B cell (primary cell): ENCODE measurements at regions not wholly inside any gene's neighbourhood (a gene's known extent, or its start where the extent isn't known, plus 50 kb on each side); places are given as distances from the start of the nearest gene placed in this dataset.

ENCODE experiments used
- ATAC-seq: fragments of 200-7000 bp; cut with Tn5 transposase; one replicate; pipeline ENCODE4 v1.10.0; 2021; ENCODE audit warnings: low read depth, mild to moderate bottlenecking, moderate number of reproducible peaks, moderate library complexity
- CTCF ChIA-PET: fragments of 350-600 bp; sonication (Branson Sonifier 250); formaldehyde crosslinking; loops from one replicate; lab custom pipeline; 2021; ENCODE audit warnings: antibody characterized with exemption, inconsistent platforms; lab: Charles Lee
- POLR2A ChIA-PET: fragments of 350-600 bp; sonication (Branson Sonifier 250); formaldehyde crosslinking; loops from one replicate; lab custom pipeline; 2021; ENCODE audit warnings: antibody characterized with exemption; lab: Charles Lee
- DNase-seq: peaks from one replicate; pipeline ENCODE4 v3.0.0; 2013
- H2AFZ ChIP-seq: 2 replicates; pipeline ENCODE4 v1.6.1; 2012; ENCODE audit warnings: mild to moderate bottlenecking, low read depth, low read length; ENCODE audit not compliant: insufficient read depth, poor library complexity, severe bottlenecking
- H3K27ac ChIP-seq, 2 donors: 1 replicate in 1 of 2; 2 replicates in 1 of 2; pipeline ENCODE4 v1.5.1; 2012 to 2013; ENCODE audit warnings: low read length in 2 of 2, mild to moderate bottlenecking in 2 of 2, moderate library complexity in 1 of 2
- H3K27me3 ChIP-seq, 4 experiments: fragments of 200-600 bp in 1 of 4; sonication (generic) in 1 of 4; replicated peaks in 1 of 4; 1 replicate in 2 of 4; 2 replicates in 2 of 4; pipeline versions ENCODE4 v1.6.1 to v1.7.0; 2013 to 2016; ENCODE audit warnings: low read length in 3 of 4, mild to moderate bottlenecking in 2 of 4, mixed read lengths in 1 of 4, moderate library complexity in 1 of 4; ENCODE audit not compliant: insufficient read depth in 4 of 4, control insufficient read depth in 3 of 4; ENCODE audit errors: control extremely low read depth in 1 of 4
- H3K36me3 ChIP-seq, 2 experiments: replicated peaks in 1 of 2; 1 replicate in 1 of 2; 2 replicates in 1 of 2; pipeline versions ENCODE4 v1.6.1 to v1.7.1; 2013; ENCODE audit warnings: low read length in 1 of 2; ENCODE audit not compliant: insufficient read depth in 2 of 2, control insufficient read depth in 1 of 2; ENCODE audit errors: control extremely low read depth in 1 of 2, extremely low read depth in 1 of 2
- H3K4me1 ChIP-seq, 2 donors: fragments of 200-600 bp in 1 of 2; sonication (generic) in 1 of 2; 1 replicate in 1 of 2; 2 replicates in 1 of 2; pipeline versions ENCODE4 v1.5.1 to v1.6.1; 2013 to 2017; ENCODE audit warnings: low read length in 2 of 2; ENCODE audit not compliant: control insufficient read depth in 2 of 2, insufficient read depth in 2 of 2
- H3K4me2 ChIP-seq: replicated peaks from 2 replicates; pipeline ENCODE3; 2012; ENCODE audit warnings: mild to moderate bottlenecking, low read depth, low read length; ENCODE audit not compliant: poor library complexity, severe bottlenecking
- H3K4me3 ChIP-seq, 5 experiments: fragments of 200-600 bp in 1 of 5; sonication (generic) in 1 of 5; 1 replicate in 3 of 5; 2 replicates in 2 of 5; pipeline versions ENCODE4 v1.5.1 to v1.7.0; 2011 to 2016; ENCODE audit warnings: low read length in 4 of 5, mild to moderate bottlenecking in 4 of 5, low read depth in 2 of 5, control low read depth in 1 of 5, moderate library complexity in 1 of 5; ENCODE audit not compliant: insufficient read depth in 1 of 5; ENCODE audit errors: control extremely low read depth in 1 of 5, extremely low read depth in 1 of 5
- H3K79me2 ChIP-seq: fragments of 200-600 bp; sonication (generic); one replicate; pipeline ENCODE4 v1.6.0; 2016; ENCODE audit warnings: low read length; ENCODE audit not compliant: control insufficient read depth, insufficient read depth
- H3K9ac ChIP-seq: fragments of 200-600 bp; sonication (generic); 2 replicates; pipeline ENCODE4 v1.6.1; 2017; ENCODE audit warnings: mild to moderate bottlenecking, low read length, moderate library complexity
- H3K9me3 ChIP-seq, 3 donors: one replicate each; pipeline versions ENCODE4 v1.6.1 to v1.7.1; 2013; ENCODE audit warnings: low read length in 2 of 3; ENCODE audit not compliant: control insufficient read depth in 2 of 3, insufficient read depth in 1 of 3; ENCODE audit errors: control extremely low read depth in 1 of 3
- H4K20me1 ChIP-seq: 2 replicates; pipeline ENCODE4 v1.6.0; 2012; ENCODE audit warnings: mild to moderate bottlenecking, low read length; ENCODE audit not compliant: insufficient read depth, control insufficient read depth, poor library complexity, severe bottlenecking
- H3K27ac Mint-ChIP-seq: one replicate; pipeline ENCODE4 v1.8.0; 2021; ENCODE audit warnings: mixed read lengths
- H3K27me3 Mint-ChIP-seq: one replicate; pipeline ENCODE4 v1.8.0; 2021; ENCODE audit warnings: mixed read lengths
- H3K4me1 Mint-ChIP-seq: one replicate; pipeline ENCODE4 v1.8.0; 2021; ENCODE audit warnings: mixed read lengths
- H3K4me3 Mint-ChIP-seq: one replicate; pipeline ENCODE4 v1.8.0; 2021; ENCODE audit warnings: mixed read lengths
- H3K9me3 Mint-ChIP-seq: one replicate; pipeline ENCODE4 v1.8.0; 2022; ENCODE audit warnings: mixed read lengths; ENCODE audit not compliant: insufficient read depth
- CTCF ChIP-seq: fragments of 200-600 bp; IDR thresholded peaks from one replicate; pipeline ENCODE4 v1.8.0; 2022; ENCODE audit warnings: antibody characterized with exemption, mild to moderate bottlenecking
- EZH2 ChIP-seq: IDR thresholded peaks from 2 replicates; pipeline ENCODE4 v1.6.1; 2012; ENCODE audit warnings: borderline replicate concordance, low read depth, mild to moderate bottlenecking, moderate library complexity, low read length; ENCODE audit not compliant: insufficient read depth, poor library complexity, severe bottlenecking
- WGBS: methylation state at CpG from one replicate; pipeline ENCODE4 v1.1.5; 2013; ENCODE audit warnings: missing lambda C conversion rate; ENCODE audit not compliant: insufficient coverage; 5-methylcytosine and 5-hydroxymethylcytosine counted together
- intact Hi-C: fragments of 100-400 bp; cut with micrococcal nuclease; formaldehyde crosslinking; loops from one replicate; pipeline ENCODE4 v1.10.0; 2022

DNA sequence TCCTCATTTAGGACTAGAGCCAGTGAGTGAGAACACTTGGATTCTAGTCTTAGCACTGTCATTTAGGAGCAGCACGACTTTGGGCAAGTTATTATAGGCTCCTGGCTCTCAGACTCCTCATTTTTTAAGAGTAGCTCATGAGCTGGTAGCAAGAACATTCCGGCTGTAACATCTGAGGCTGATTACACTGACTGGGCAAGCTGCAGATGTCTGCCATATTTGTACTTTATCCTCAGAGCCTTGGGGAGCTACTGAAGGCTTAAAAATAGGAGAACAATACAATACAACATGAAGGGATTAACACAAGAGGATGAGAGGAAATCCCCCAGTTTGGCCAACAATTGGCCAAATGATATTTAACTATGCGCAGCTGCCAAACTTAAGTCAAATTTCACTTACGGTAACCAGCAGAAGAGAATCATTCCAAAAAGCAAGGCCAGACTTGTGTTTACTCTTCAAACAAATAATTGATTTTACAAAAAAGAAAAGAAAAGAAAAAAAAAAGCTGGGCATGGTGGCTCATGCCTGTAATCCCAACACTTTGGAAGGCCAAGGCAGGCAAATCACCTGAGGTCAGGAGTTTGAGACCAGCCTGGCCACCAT, 113.1 kb upstream of the ARHGAP42 start:
- WGBS: 50% methylated on average over 1 of the region's 4 CpGs
- H3K27ac Mint-ChIP-seq: no peak overlapping the region
- peaks cover 0 to 3% (median 0%) of the 10 kb centered on the region in 4 experiments for H3K27me3 ChIP-seq
- no peak overlapping the region for H3K4me2 ChIP-seq
- no peaks in the 10 kb centered on the region for H3K9me3 Mint-ChIP-seq
- H3K36me3 ChIP-seq: no peaks in the 10 kb centered on the region
- intact Hi-C loops: loop anchor here (10.0 kb wide), 1 partner anchor 1271 kb away; no protein-coding TSS in a partner anchor
- ATAC-seq: no peak
- H3K4me1 Mint-ChIP-seq: peaks cover 2% of the 10 kb centered on the region
- peaks cover 22% of the 10 kb centered on the region for H3K27me3 Mint-ChIP-seq
- TF ChIP-seq EZH2 (no peak), CTCF (no peak)
- no peaks in the 10 kb centered on the region for H4K20me1 ChIP-seq
- H3K9me3 ChIP-seq: no peaks in the 10 kb centered on the region
- ChIA-PET CTCF (interaction anchor here (0.9 to 1.5 kb wide), 3 partner anchors 50 to 351 kb away, joined by 3 to 9 read pairs (median 3); no protein-coding TSS in a partner anchor), POLR2A (no interaction called here)
- H3K9ac ChIP-seq: no peak overlapping the region
- no peaks in the 10 kb centered on the region for H3K4me1 ChIP-seq
- no peak overlapping the region for H2AFZ ChIP-seq
- no peak overlapping the region for H3K4me3 ChIP-seq
- DNase-seq: no peak
- H3K79me2 ChIP-seq: no peaks in the 10 kb centered on the region
- no peak overlapping the region for H3K27ac ChIP-seq
- no peak overlapping the region for H3K4me3 Mint-ChIP-seq
